HG02588 (cell line): ENCODE measurements at regions not wholly inside any gene's neighbourhood (a gene's known extent, or its start where the extent isn't known, plus 50 kb on each side); places are given as distances from the start of the nearest gene placed in this dataset.

ENCODE experiments used
- ATAC-seq: cut with Tn5 transposase; IDR thresholded peaks from one replicate; pipeline ENCODE4 v1.9.1; 2021; ENCODE audit warnings: mild to moderate bottlenecking, moderate library complexity; ENCODE audit not compliant: unreplicated experiment

- no peak for ATAC-seq
These were observed 247.6 kb upstream of the TNP1 start for GRCh38 chr2:217107480-217107879.

DNA sequence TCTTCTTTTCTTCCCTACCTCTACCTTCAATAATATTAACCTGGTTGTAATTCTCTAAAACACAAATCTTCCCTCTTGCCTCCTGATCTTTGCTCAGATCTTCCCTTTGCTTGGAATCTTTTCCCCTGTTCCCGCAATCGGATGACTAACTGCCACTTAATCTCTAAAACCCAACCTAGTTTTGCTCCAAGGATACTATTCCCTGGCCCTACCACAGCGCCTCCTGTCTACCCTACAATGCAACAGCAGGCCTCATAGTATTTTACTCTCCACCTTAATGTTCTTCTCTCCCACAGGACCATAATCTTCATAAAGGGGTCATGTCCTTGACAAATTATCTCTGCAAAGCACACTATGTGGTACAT is 246.8 kb upstream of the TNP1 start:
- ATAC-seq: no peak

DNA sequence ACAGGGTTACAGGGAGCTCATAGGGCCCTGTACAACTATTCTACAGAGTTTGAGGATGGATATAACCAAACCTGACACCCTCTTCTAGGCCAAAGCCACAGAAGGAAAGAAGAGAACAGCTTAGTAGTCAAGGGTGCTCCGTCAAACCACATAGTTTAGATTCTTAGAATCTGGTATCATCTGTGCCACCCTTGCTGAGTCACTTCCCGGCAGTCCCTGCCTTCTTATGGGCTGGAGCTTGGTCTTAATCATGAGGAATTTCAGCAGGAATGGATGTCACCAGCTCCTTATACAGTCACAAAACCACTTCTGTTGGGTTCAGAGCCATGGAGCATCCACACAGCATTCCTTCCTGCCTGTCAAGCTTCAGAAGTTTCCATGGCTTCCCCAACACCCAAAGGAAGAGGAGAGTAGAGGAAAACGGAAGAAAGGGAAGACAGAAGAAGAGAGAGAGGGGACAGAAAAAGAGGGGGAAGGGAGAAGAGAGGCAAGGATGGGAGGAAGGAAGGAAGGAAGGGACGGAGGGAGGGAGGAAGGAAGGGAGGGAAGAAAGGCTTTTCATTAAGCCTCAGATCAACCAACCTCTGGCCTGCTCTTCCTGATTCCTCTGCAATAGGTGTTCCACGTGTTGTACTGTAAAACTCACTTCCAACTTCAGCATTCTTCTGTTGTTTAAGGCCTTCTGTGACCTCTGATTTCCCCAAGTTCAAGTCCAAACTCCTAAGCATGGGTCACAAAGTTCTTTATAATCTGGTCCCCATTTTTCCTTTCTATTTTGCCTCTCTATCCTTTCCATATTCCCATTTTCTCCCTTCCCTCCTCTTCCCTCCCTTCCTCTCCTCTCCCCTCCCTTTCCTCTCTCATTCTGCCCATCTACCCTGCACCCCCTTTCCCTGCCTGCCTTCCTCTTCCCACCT is 246.1 kb upstream of the TNP1 start:
- ATAC-seq: no peak

DNA sequence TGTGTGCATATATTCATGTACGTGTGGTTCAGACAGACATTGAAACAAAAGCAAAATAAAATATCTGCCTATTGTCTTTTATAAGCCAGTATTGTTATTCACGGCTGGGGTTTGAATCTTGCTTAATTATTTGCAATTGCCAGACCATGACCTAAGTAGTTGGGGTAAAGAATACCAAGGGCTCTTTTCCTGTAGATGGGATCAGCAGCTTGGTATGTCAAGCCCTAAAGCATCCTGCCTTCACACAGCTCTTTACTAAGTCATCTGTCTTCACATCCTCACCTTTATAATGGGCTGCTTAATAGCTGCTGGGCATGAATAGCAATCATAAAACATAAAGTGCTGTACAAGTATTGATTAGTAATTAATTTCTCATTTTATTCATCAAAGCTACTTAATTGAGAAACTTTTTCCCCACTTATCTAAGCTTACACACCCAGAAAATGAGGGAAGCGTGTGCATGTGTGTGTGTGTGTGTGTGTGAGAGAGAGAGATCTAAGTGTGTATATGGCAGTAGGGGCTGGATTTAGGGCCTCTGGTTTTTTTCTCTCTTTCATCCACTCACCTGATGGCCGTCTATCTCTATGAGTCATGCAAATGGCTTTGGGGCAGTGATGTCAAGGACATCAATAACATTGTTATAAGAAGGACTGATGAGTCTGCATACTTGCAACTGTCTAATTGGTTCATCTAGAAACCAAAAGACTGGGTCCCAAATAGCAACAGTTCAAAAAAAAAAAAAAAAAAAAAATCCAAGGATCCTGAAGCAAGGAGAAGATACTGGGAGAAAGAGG is 244.1 kb upstream of the TNP1 start:
- no peak for ATAC-seq

GRCh38 chr2:217102956-217103355 is 243.1 kb upstream of the TNP1 start:
- ATAC-seq: no peak

GRCh38 chr2:217101972-217102371 is 242.1 kb upstream of the TNP1 start:
- no peak for ATAC-seq

DNA sequence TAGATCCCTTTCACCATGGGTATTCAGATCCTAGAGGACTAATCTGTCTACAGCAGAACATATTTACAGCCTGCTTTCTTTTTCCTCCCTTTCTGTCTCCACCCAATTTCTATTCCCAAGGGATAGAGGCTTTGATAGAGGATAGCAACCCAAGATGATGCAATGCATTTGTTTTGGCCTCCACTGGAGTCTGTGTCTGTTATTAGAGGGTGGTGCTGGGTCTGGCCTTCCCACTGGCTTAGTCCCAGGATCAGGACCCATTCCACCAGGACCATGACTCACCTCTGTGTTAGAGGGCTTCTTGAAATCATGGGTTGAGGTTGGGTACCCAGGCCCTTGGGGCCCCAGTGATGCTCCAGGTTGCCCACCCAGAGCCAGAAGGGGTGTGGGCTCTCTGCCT is 239.7 kb upstream of the TNP1 start:
- ATAC-seq: no peak

- ATAC-seq: no peak
These were observed 238.6 kb upstream of the TNP1 start for GRCh38 chr2:217098435-217098834.

DNA sequence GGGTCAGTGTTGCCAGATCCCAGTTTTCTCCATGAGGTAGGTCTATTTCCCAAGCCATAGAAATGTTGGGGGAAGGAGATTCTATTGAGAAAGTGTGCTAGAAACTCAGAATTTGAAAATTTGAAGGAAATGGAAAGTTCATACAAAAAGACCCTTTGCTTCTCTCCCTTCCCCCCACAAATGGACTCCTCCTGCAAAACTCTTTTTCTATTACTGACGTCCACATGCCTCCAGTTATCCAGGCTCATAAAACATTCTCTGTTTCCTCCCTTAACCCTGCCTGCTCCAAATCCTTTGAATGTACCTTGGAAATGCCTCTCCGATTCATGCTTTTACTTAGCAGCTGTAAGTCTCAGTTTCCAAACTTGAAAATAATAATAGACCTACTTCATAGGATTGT is 237.5 kb upstream of the TNP1 start:
- ATAC-seq: no peak

DNA sequence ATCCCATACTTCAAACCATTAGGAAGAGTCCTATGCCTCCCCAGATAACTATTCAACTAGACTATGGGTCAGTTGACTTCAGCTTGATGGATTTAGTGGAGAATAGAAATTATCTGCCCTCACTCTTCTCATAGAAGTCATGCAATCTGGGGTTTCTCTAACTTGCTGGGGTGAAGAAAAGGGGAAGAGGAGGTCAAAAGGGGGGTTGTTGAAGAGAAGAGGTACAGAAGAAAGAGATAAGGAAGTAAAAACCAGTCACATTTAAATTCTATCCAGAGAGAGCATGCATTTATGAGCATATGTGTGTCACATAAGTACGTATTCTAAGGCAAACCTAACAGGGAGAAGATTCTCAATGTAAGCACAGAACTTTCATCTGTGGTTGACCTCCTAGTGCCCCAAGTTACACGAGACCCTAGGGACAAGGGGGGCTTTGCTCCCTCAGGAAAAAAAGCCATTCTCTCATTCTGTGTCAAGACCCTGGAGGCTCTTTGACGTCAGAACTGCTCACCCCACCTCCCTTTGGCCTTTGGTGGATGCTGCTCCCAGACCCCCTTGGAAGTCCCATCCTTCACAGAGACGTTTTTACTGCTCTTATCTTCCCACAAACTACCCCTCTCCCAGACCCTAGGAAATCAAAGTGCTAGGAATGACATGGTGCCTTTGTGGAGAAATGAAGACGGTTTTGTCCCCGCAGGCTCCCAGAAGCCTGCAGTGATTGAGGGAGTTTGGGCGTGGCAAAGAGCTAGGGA is 236.8 kb upstream of the TNP1 start:
- no peak for ATAC-seq

GRCh38 chr2:217095511-217096205 is 235.8 kb upstream of the TNP1 start:
- no peak for ATAC-seq

GRCh38 chr2:217092710-217093379 is 233.0 kb upstream of the TNP1 start:
- ATAC-seq: no peak

DNA sequence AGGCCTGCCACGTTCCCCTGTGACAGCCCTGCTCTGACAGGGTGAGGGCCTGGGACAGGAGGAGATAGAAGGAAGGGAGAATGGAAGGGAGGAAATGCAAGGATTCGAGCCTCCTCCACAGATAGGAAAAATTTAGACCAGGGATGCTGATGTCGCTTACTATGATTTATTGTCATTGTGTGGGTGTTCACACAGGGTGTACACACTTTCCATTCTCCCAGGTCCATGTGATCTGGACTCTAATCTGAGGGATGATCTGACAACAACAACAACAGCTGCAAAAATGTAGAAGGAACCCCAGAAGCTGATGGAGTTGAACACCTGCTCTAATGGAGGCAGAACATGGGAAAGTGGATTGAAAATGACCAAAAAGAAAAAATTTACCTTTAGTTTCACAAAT is 231.7 kb upstream of the TNP1 start:
- no peak for ATAC-seq

DNA sequence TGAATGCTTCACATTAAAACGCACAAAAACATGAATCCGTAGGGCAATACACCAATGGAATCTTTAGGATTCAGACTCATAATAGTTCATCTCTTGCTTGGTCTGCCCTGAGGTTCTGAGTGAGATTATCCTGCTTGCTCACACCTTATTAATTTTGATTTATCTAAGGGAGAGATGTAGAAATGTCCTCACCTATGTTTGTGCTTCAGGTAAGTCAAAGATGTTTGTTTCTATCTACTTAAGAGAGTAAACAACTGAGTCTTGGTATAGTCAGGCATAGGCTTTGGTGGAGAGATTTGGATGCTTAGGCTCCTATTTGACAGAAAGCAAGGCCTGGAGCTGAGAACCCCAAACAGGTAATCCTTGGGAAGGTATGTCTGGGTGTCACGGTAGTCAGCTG is 231.0 kb upstream of the TNP1 start:
- no peak for ATAC-seq

DNA sequence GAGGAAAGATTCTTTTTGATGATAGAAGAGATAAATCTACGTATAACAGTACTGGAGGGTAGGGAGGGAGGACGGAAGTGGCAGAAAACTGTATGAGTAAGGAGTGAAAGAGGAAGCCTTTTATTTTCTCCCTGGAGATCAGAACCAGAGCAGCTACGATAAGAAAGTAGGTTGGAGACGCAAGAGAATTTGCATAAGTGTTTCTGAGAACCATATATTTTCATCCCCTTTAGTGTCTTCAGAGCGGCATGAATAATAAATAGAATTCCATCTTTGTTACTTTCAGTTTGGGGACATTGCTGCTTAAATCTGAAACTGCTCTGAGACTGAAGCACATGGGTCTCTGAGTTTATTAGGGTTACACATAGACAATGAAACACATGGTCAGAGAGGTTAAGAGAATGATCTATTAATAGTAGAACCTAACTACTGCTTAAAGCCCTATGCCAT is 230.2 kb upstream of the TNP1 start:
- peak; percentile 78 for ATAC-seq

DNA sequence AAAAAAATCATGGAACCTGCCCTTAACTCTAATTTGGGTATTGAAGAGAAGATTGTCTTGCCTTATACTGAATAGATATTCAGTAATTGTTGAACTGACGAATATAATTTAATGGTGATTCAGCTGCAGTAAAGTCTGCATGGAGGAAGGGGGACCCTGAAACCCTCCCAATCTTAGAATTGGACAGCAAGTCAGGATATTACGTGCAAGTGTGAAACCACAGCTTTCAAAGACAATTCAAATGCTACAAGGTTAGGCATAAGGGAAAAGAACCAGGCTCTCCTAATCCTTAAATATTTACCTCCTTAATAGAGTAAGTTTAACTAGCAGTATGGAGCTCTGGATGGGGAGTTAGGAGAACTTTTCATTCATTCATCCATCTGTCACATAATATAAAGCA is 226.9 kb upstream of the TNP1 start:
- no peak for ATAC-seq

DNA sequence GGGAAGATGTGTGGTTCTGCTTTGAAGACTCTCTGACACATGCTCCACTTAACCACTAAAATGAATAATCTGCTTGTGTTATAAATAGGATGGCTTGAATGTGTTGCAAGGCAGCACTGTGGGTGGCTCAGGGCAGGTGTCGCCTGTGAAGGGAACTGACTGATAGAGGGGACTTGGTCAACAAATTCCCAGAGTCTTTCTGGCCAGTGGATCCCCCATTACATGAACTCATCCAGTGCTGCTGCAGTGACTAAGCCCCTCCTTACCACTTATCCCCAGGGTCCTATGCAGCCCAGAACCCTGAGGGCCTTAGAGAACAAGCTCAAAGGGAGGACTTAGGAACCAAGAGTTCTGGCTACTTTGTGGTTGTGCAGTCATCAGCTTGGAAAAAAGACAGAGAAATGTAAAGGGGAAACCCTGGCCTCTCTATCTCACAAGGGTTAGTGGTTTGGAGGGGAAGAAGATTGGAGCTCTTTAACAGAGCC is 226.2 kb upstream of the TNP1 start:
- peak; percentile 30 for ATAC-seq

- no peak for ATAC-seq
These were observed 225.7 kb upstream of the TNP1 start for GRCh38 chr2:217085543-217085942.

DNA sequence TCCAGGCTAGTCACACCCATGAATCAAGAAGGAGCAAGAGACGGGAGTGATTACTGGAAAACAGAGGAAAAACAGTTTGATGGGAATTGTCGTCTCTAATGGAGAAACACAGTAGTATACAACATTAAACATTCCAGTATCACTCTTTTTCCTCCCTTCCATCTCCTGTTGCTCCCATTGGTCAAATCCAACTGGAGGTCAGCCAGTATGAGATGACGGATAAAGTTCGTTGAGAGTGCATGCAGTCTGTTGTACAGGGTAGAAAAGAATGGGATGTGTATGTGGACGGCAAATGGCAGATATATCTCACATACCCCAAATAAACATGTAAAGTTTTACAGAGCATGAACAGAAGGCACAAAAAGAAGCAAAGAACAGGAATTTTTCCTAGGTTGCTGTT is 221.9 kb upstream of the TNP1 start:
- ATAC-seq: no peak

- no peak for ATAC-seq
These were observed 219.3 kb upstream of the TNP1 start for GRCh38 chr2:217079165-217079564.
